Epithelial cell of proximal tubule (primary cell): ENCODE measurements at regions not wholly inside any gene's neighbourhood (a gene's known extent, or its start where the extent isn't known, plus 50 kb on each side); places are given as distances from the start of the nearest gene placed in this dataset.

Source experiments
- DNase-seq: peaks from one replicate; pipeline ENCODE4 v3.0.0-alpha.2; 2011; ENCODE audit warnings: low read depth
- H3K4me3 ChIP-seq: 2 replicates; pipeline ENCODE4 v1.5.1; 2011; ENCODE audit warnings: low read depth, mild to moderate bottlenecking, low read length
- TF ChIP-seq, protein P1 (sequence below): conservative IDR thresholded peaks from 2 replicates; pipeline ENCODE4 v1.5.1; 2012; ENCODE audit warnings: low read depth, mild to moderate bottlenecking, low read length

GRCh38 chr4:188839704-188840103 is 700.5 kb downstream of the TRIML1 start:
- DNase-seq: no peak
- H3K4me3 ChIP-seq: no peak overlapping the region
- TF ChIP-seq, protein P1, sequence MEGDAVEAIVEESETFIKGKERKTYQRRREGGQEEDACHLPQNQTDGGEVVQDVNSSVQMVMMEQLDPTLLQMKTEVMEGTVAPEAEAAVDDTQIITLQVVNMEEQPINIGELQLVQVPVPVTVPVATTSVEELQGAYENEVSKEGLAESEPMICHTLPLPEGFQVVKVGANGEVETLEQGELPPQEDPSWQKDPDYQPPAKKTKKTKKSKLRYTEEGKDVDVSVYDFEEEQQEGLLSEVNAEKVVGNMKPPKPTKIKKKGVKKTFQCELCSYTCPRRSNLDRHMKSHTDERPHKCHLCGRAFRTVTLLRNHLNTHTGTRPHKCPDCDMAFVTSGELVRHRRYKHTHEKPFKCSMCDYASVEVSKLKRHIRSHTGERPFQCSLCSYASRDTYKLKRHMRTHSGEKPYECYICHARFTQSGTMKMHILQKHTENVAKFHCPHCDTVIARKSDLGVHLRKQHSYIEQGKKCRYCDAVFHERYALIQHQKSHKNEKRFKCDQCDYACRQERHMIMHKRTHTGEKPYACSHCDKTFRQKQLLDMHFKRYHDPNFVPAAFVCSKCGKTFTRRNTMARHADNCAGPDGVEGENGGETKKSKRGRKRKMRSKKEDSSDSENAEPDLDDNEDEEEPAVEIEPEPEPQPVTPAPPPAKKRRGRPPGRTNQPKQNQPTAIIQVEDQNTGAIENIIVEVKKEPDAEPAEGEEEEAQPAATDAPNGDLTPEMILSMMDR: no peak

DNA sequence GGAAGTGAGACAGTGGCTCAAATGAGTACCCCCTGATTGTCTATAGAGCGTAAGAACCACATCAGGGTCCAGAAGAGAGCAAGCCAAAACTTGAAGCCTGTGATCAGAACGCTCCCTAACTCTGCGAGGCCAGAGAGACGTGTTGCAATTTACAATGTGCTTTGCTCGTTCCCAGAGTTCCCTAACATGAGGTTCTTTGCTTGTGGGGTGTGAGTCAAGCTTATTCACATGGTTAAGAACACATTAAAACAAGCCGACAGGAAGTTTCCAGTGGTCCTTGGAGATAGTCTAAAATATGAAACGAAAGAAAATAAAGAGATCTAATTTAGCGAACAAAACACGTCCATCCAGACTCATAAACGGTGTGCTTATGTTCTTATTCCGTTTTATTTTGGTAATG is 702.3 kb downstream of the TRIML1 start:
- no peak for DNase-seq
- no peak overlapping the region for H3K4me3 ChIP-seq
- TF ChIP-seq, protein P1: no peak

GRCh38 chr4:188854436-188854835 is 715.2 kb downstream of the TRIML1 start:
- no peak overlapping the region for H3K4me3 ChIP-seq
- no peak for DNase-seq
- TF ChIP-seq, protein P1: no peak

GRCh38 chr4:188858696-188859095 is 719.5 kb downstream of the TRIML1 start:
- H3K4me3 ChIP-seq: no peak overlapping the region
- TF ChIP-seq, protein P1: no peak
- DNase-seq: no peak

DNA sequence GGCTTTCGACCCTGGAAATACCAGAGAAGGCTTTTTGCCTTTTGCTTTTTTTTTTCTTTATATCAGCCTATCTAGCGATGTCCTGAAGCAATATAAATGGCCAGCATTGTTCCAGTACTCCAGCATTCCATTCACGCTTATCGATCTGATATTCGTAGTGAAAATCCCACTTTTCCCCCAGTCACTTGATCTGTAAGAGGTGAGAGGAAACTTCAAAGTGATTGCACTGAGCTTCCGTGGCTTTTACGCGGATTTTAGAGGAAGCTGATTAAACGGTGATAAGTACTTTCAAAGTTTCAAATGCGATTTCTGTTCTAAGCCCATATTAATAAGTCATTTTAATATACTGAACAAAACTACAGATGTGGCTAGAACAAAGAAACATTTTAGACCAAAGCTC is 725.5 kb downstream of the TRIML1 start:
- H3K4me3 ChIP-seq: no peak overlapping the region
- DNase-seq: no peak
- TF ChIP-seq, protein P1: no peak

DNA sequence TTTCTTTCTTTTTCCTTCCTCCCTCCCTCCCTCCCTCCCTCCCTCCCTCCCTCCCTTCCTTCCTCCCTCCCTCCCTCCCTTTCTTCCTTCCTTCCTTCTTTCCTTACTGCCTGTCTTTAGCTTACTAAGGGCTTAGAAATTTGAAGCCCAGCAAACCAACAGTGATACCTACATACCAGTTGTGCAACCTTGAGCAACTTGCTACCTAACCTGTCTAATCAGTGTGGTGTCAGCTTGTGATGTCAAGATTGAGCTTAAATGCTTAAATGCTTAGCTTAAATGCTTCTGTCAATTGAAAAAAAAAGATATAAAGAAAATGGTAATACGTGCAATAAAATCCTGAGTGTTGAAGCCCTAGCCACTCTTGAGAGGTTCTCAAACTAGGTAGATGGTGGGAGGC is 728.6 kb downstream of the TRIML1 start:
- TF ChIP-seq, protein P1: no peak
- no peak for DNase-seq
- H3K4me3 ChIP-seq: no peak overlapping the region

DNA sequence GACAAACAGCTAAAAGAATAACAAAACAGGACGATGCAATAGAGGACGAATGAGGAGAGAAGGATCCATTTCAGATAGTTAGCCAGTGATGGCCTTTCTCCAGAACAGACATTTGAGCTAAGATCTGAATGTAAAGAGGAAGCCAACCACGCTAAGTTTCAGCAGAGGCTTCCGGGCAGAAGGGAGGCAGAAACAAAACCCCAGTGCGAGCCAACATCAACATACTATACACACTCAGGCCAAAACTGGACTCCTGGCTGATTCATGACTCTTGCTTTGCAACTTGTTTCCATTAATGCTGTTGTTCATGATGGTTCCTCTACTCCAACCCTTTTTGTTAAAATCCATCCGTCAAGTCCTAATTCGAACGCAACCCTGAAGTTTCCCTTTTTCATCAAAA is 730.3 kb downstream of the TRIML1 start:
- no peak overlapping the region for H3K4me3 ChIP-seq
- TF ChIP-seq, protein P1: no peak

More for the DNA sequence above, 730.3 kb downstream of the TRIML1 start:
- DNase-seq: no peak
